ENCODE measurements at regions not wholly inside any gene's neighbourhood (a gene's known extent, or its start where the extent isn't known, plus 50 kb on each side); places are given as distances from the start of the nearest gene placed in this dataset.

- TF ChIP-seq POLR2A (IDR thresholded peaks at IDR 0.05; ENCODE audit: low read depth, low read length) (no peak), POLR2AphosphoS5 (IDR thresholded peaks at IDR 0.05; ENCODE audit: low read depth, low read length) (no peak)
Measured at GRCh38 chr7:94080551-94080950, 76.4 kb upstream of the BET1 start.

Measured in GM12891 (cell line).